ENCODE measurements at regions not wholly inside any gene's neighbourhood (a gene's known extent, or its start where the extent isn't known, plus 50 kb on each side); places are given as distances from the start of the nearest gene placed in this dataset.

DNA sequence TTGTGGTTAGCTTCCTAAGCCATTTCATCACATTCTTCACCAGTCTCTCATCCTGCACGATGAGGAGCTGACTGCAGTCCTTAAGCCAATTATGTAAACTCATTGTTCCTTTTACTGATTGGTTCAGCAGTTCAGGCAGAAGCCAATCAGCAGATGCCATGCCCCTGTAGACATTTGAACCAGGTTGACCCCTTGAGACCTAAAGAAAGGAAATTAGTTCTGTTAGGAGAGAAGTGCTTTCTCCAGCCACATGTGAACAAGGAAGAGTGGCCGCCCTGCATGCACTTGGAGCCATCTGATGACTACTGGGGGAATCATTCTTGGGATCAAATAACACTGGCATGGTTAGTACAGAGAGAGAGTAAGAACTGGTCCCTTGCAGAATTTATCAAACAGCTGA, 535.2 kb upstream of the ID4 start:
- TF ChIP-seq, protein P1, sequence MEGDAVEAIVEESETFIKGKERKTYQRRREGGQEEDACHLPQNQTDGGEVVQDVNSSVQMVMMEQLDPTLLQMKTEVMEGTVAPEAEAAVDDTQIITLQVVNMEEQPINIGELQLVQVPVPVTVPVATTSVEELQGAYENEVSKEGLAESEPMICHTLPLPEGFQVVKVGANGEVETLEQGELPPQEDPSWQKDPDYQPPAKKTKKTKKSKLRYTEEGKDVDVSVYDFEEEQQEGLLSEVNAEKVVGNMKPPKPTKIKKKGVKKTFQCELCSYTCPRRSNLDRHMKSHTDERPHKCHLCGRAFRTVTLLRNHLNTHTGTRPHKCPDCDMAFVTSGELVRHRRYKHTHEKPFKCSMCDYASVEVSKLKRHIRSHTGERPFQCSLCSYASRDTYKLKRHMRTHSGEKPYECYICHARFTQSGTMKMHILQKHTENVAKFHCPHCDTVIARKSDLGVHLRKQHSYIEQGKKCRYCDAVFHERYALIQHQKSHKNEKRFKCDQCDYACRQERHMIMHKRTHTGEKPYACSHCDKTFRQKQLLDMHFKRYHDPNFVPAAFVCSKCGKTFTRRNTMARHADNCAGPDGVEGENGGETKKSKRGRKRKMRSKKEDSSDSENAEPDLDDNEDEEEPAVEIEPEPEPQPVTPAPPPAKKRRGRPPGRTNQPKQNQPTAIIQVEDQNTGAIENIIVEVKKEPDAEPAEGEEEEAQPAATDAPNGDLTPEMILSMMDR (IDR thresholded peaks at IDR 0.05) = no peak
- H3K27me3 ChIP-seq (ENCODE audit: control insufficient read depth, insufficient read depth, low read length) = no peaks in the 10 kb centered on the region
- H3K79me2 ChIP-seq = no peaks in the 10 kb centered on the region
- peak overlapping the region; percentile 22 for H2AFZ ChIP-seq
- no peak overlapping the region for H3K9ac ChIP-seq
- no peaks in the 10 kb centered on the region for H3K36me3 ChIP-seq (ENCODE audit: control insufficient read depth, insufficient read depth, low read length)
- H3K9me3 ChIP-seq (ENCODE audit: control insufficient read depth, low read length) = no peaks in the 10 kb centered on the region
- H3K4me1 ChIP-seq = peaks cover 2% of the 10 kb centered on the region
- no peak overlapping the region for H3K4me2 ChIP-seq (ENCODE audit: low read length)
- H3K27ac ChIP-seq = no peak overlapping the region
- H3K4me3 ChIP-seq (ENCODE audit: low read depth, low read length) = no peak overlapping the region

- Histone ChIP-seq H3K36me3 (ENCODE audit: control insufficient read depth, insufficient read depth, low read length) (no peaks in the 10 kb centered on the region), H3K4me1 (peaks cover 2% of the 10 kb centered on the region), H3K9me3 (ENCODE audit: control insufficient read depth, low read length) (no peaks in the 10 kb centered on the region), H3K27me3 (ENCODE audit: control insufficient read depth, insufficient read depth, low read length) (no peaks in the 10 kb centered on the region), H3K27ac (no peak overlapping the region), H3K79me2 (no peaks in the 10 kb centered on the region), H3K4me2 (ENCODE audit: low read length) (no peak overlapping the region), H3K4me3 (ENCODE audit: low read depth, low read length) (no peak overlapping the region), H3K9ac (no peak overlapping the region), H2AFZ (peak overlapping the region; percentile 81)
- TF ChIP-seq, protein P1 (IDR thresholded peaks at IDR 0.05) = no peak
Measured at GRCh38 chr6:19303383-19303782, 533.8 kb upstream of the ID4 start.

- Histone ChIP-seq H3K4me3 (ENCODE audit: low read depth, low read length) (no peak overlapping the region), H3K27me3 (ENCODE audit: control insufficient read depth, insufficient read depth, low read length) (no peaks in the 10 kb centered on the region), H3K9me3 (ENCODE audit: control insufficient read depth, low read length) (no peaks in the 10 kb centered on the region), H3K4me2 (ENCODE audit: low read length) (no peak overlapping the region), H3K27ac (no peak overlapping the region), H3K4me1 (no peaks in the 10 kb centered on the region), H3K9ac (no peak overlapping the region), H2AFZ (no peak overlapping the region), H3K36me3 (ENCODE audit: control insufficient read depth, insufficient read depth, low read length) (no peaks in the 10 kb centered on the region), H3K79me2 (no peaks in the 10 kb centered on the region)
- TF ChIP-seq, protein P1 (IDR thresholded peaks at IDR 0.05) = no peak
Measured at GRCh38 chr6:19309661-19310060, 527.5 kb upstream of the ID4 start.

GRCh38 chr6:19311786-19312185, 525.4 kb upstream of the ID4 start:
- Histone ChIP-seq H2AFZ (peak overlapping the region; percentile 28), H3K4me1 (no peaks in the 10 kb centered on the region), H3K9ac (no peak overlapping the region), H3K36me3 (ENCODE audit: control insufficient read depth, insufficient read depth, low read length) (no peaks in the 10 kb centered on the region), H3K4me3 (ENCODE audit: low read depth, low read length) (no peak overlapping the region), H3K27ac (no peak overlapping the region), H3K4me2 (ENCODE audit: low read length) (no peak overlapping the region), H3K9me3 (ENCODE audit: control insufficient read depth, low read length) (no peaks in the 10 kb centered on the region), H3K27me3 (ENCODE audit: control insufficient read depth, insufficient read depth, low read length) (no peaks in the 10 kb centered on the region), H3K79me2 (no peaks in the 10 kb centered on the region)
- TF ChIP-seq, protein P1 (IDR thresholded peaks at IDR 0.05) = no peak

- TF ChIP-seq, protein P1 (IDR thresholded peaks at IDR 0.05) = no peak
- Histone ChIP-seq H3K27me3 (ENCODE audit: control insufficient read depth, insufficient read depth, low read length) (no peaks in the 10 kb centered on the region), H3K9ac (no peak overlapping the region), H3K79me2 (no peaks in the 10 kb centered on the region), H3K4me3 (ENCODE audit: low read depth, low read length) (no peak overlapping the region), H3K4me2 (ENCODE audit: low read length) (no peak overlapping the region), H3K9me3 (ENCODE audit: control insufficient read depth, low read length) (no peaks in the 10 kb centered on the region), H3K4me1 (no peaks in the 10 kb centered on the region), H2AFZ (no peak overlapping the region), H3K36me3 (ENCODE audit: control insufficient read depth, insufficient read depth, low read length) (no peaks in the 10 kb centered on the region), H3K27ac (no peak overlapping the region)
Measured at GRCh38 chr6:19312241-19312978, 524.8 kb upstream of the ID4 start.

Data from parathyroid adenoma (tissue), 2 donors.